GM12878 (cell line): ENCODE measurements at regions not wholly inside any gene's neighbourhood (a gene's known extent, or its start where the extent isn't known, plus 50 kb on each side); places are given as distances from the start of the nearest gene placed in this dataset.

Experiments used
- ATAC-seq: fragments of 200-7000 bp; cut with Tn5 transposase; 3 replicates; pipeline ENCODE4 v1.9.1; 2020; ENCODE audit warnings: mild to moderate bottlenecking, moderate library complexity
- BruUV-seq: library from RNA; stranded (reverse); fragments of 400-500 nt; replicated peaks from 2 replicates; lab custom pipeline; 2021; lab: Mats Ljungman, UMichigan
- CTCF ChIA-PET: fragments of 300-600 bp; sonication (Branson Sonifier 250); formaldehyde crosslinking; extraction: SDS; loops from one replicate; lab custom pipeline; 2021; ENCODE audit warnings: inconsistent platforms; lab: Yijun Ruan, JAX
- POLR2A ChIA-PET: fragments of 350-600 bp; formaldehyde crosslinking; extraction: SDS; loops from one replicate; lab custom pipeline; 2021; ENCODE audit warnings: inconsistent platforms; lab: Charles Lee
- RAD21 ChIA-PET: fragments of 300-600 bp; sonication (Branson Sonifier 250); formaldehyde crosslinking; loops from one replicate; lab custom pipeline; 2023; ENCODE audit warnings: antibody characterized with exemption; ENCODE audit not compliant: unreplicated experiment; lab: Charles Lee
- SMC1A ChIA-PET: fragments of 300-600 bp; sonication (Branson Sonifier 250); formaldehyde crosslinking; loops from one replicate; lab custom pipeline; 2023; ENCODE audit not compliant: unreplicated experiment, uncharacterized antibody; lab: Charles Lee
- DNase-seq: peaks from one replicate; pipeline ENCODE4 v3.0.0-alpha.2; 2011; ENCODE audit warnings: low read depth, low spot score
- FAIRE-seq: peaks from 3 replicates; lab custom pipeline; 2011; peaks lifted over from hg19 to GRCh38; lab: Jason Lieb, UNC
- H2AFZ ChIP-seq: 2 replicates; pipeline ENCODE4 v1.6.0; 2011; ENCODE audit warnings: low read depth, low read length, control low read depth; ENCODE audit not compliant: control insufficient read depth
- H3K27ac ChIP-seq: 2 replicates; pipeline ENCODE4 v1.5.1; 2011; ENCODE audit warnings: control low read depth; ENCODE audit not compliant: control insufficient read depth, insufficient read depth
- H3K27me3 ChIP-seq, 2 experiments: replicated peaks in 1 of 2; 2 replicates each; pipeline versions ENCODE4 v1.6.0 to v1.6.1; 2011; ENCODE audit warnings: low read length in 1 of 2; ENCODE audit not compliant: control insufficient read depth in 2 of 2, insufficient read depth in 2 of 2
- H3K36me3 ChIP-seq, 2 experiments: 2 replicates each; pipeline ENCODE4 v1.5.1; 2011; ENCODE audit warnings: low read length in 1 of 2; ENCODE audit not compliant: control insufficient read depth in 2 of 2, insufficient read depth in 2 of 2
- H3K4me1 ChIP-seq: 2 replicates; pipeline ENCODE4 v1.6.1; 2011; ENCODE audit warnings: mild to moderate bottlenecking, low read length, moderate library complexity, mixed read lengths; ENCODE audit not compliant: control insufficient read depth, insufficient read depth
- H3K4me2 ChIP-seq: 2 replicates; pipeline ENCODE4 v1.6.0; 2011; ENCODE audit warnings: control low read depth; ENCODE audit not compliant: control insufficient read depth, insufficient read depth
- H3K4me3 ChIP-seq: fragments of 200-600 bp; sonication (generic); 2 replicates; pipeline ENCODE4 v1.5.1; 2016
- H3K79me2 ChIP-seq: 2 replicates; pipeline ENCODE4 v1.6.0; 2011; ENCODE audit warnings: low read length; ENCODE audit not compliant: control insufficient read depth, insufficient read depth
- H3K9ac ChIP-seq: 2 replicates; pipeline ENCODE4 v1.8.0; 2011; ENCODE audit warnings: low read length, control low read depth, mixed read lengths; ENCODE audit not compliant: control insufficient read depth, insufficient read depth
- H3K9me3 ChIP-seq: replicated peaks from 3 replicates; pipeline ENCODE4 v1.5.1; 2011; ENCODE audit warnings: mild to moderate bottlenecking, low read length; ENCODE audit not compliant: control insufficient read depth, insufficient read depth
- H4K20me1 ChIP-seq: 2 replicates; pipeline ENCODE4 v1.6.0; 2011; ENCODE audit not compliant: control insufficient read depth, insufficient read depth
- CHD4 ChIP-seq: fragments of 200-600 bp; sonication (generic); IDR thresholded peaks from 2 replicates; pipeline ENCODE4 v1.6.1; 2016; ENCODE audit warnings: mild to moderate bottlenecking
- EP300 ChIP-seq, 2 experiments: fragments of 150-350 bp in 1 of 2; IDR thresholded peaks; 2 replicates each; pipeline ENCODE4 v1.6.1; 2011 to 2012; ENCODE audit warnings: low read depth in 2 of 2, low read length in 2 of 2, borderline replicate concordance in 1 of 2, improper control_type of control experiment in 1 of 2, inconsistent platforms in 1 of 2; ENCODE audit not compliant: control insufficient read depth in 1 of 2
- ETV6 ChIP-seq, 2 experiments: fragments of 450-650 bp in 1 of 2; IDR thresholded peaks in 1 of 2; conservative IDR thresholded peaks in 1 of 2; 2 replicates each; pipeline ENCODE4 v1.6.1; 2014; ENCODE audit warnings: antibody characterized with exemption in 1 of 2, borderline replicate concordance in 1 of 2, low read depth in 1 of 2, mild to moderate bottlenecking in 1 of 2, moderate library complexity in 1 of 2
- IKZF1 ChIP-seq: fragments of 450-650 bp; conservative IDR thresholded peaks from 2 replicates; pipeline ENCODE4 v1.6.1; 2017; ENCODE audit warnings: antibody characterized with exemption, mild to moderate bottlenecking
- MTA3 ChIP-seq: IDR thresholded peaks from 2 replicates; pipeline ENCODE4 v1.6.1; 2012; ENCODE audit warnings: low read length, inconsistent platforms, borderline replicate concordance
- MYB ChIP-seq: fragments of 150-350 bp; IDR thresholded peaks from 2 replicates; pipeline ENCODE4 v1.6.1; 2014; ENCODE audit warnings: mild to moderate bottlenecking, low read depth, low read length, borderline replicate concordance
- NFIC ChIP-seq: IDR thresholded peaks from 2 replicates; pipeline ENCODE4 v1.6.1; 2012; ENCODE audit warnings: low read depth, mild to moderate bottlenecking, inconsistent platforms, low read length, moderate library complexity
- NKRF ChIP-seq: fragments of 450-650 bp; conservative IDR thresholded peaks from 2 replicates; pipeline ENCODE4 v1.6.1; 2017; ENCODE audit warnings: mild to moderate bottlenecking, moderate library complexity
- PML ChIP-seq: IDR thresholded peaks from 2 replicates; pipeline ENCODE4 v1.6.1; 2012; ENCODE audit warnings: low read length, inconsistent platforms
- RUNX3 ChIP-seq: IDR thresholded peaks from 2 replicates; pipeline ENCODE4 v1.6.1; 2012; ENCODE audit warnings: low read length, inconsistent platforms
- SMC3 ChIP-seq: IDR thresholded peaks from 2 replicates; pipeline ENCODE4 v1.6.1; 2011; ENCODE audit warnings: low read length, improper control_type of control experiment, borderline replicate concordance
- STAT3 ChIP-seq: IDR thresholded peaks from 2 replicates; pipeline ENCODE4 v1.6.1; 2011; ENCODE audit warnings: low read depth, low read length, improper control_type of control experiment
- ZNF274 ChIP-seq: IDR thresholded peaks from one replicate; pipeline ENCODE4 v1.8.0; 2011; ENCODE audit not compliant: insufficient read length, insufficient read depth
- WGBS: methylation state at CpG from one replicate; pipeline ENCODE4 v1.1.6; 2016; ENCODE audit warnings: low lambda C conversion rate; ENCODE audit not compliant: insufficient replicate concordance, insufficient coverage; ENCODE audit errors: missing lambda C conversion rate; 5-methylcytosine and 5-hydroxymethylcytosine counted together
- in situ Hi-C: fragments of 300-500 bp; cut with MboI; formaldehyde crosslinking; loops from 9 replicates; pipeline ENCODE4 v1.14.3; 2018; ENCODE audit warnings: mixed read lengths
- intact Hi-C: fragments of 100-400 bp; cut with micrococcal nuclease; formaldehyde crosslinking; loops from one replicate; pipeline ENCODE4 v1.14.2; 2022; ENCODE audit not compliant: unreplicated experiment

GRCh38 chr20:47412083-47412482, 55.6 kb upstream of the ZMYND8 start:
- H3K27me3 ChIP-seq: no peaks in the 10 kb centered on the region
- 0% methylated on average over 4 of the region's 4 CpGs for WGBS
- intact Hi-C loops: loop anchor here (1.0 to 5.0 kb wide), 4 partner anchors 23 to 210 kb away; no protein-coding TSS in a partner anchor
- H3K4me3 ChIP-seq: peak overlapping the region; percentile 64
- TF ChIP-seq STAT3: no peak
- no peak; a peak in 1 of 4 replicates for TF ChIP-seq EP300 (IDR thresholded peaks at IDR 0.05; ENCODE audit: borderline replicate concordance in 1 of 2, control insufficient read depth in 1 of 2, low read depth in 2 of 2, low read length in 2 of 2)
- 0 out of 2 replicates have a peak, but pooled peaks have one; percentile 36 for TF ChIP-seq MTA3
- 0 out of 2 replicates have a peak, but pooled peaks have one; percentile 14 for TF ChIP-seq NFIC
- TF ChIP-seq ETV6 (conservative IDR thresholded peaks at IDR 0.05 in 1 of 2, IDR thresholded peaks at IDR 0.05 in 1 of 2; ENCODE audit: borderline replicate concordance in 1 of 2, low read depth in 1 of 2): no peak
- 0 out of 2 replicates have a peak, but pooled peaks have one; percentile 45 for TF ChIP-seq PML
- peak; percentile 5; the same call in 1 of the 2 replicates for TF ChIP-seq RUNX3
- no peak for TF ChIP-seq NKRF
- 0 out of 2 replicates have a peak, but pooled peaks have one; percentile 21 for TF ChIP-seq CHD4
- no peak for TF ChIP-seq SMC3
- TF ChIP-seq ZNF274: no peak
- TF ChIP-seq MYB: no peak
- 0 out of 2 replicates have a peak, but pooled peaks have one; percentile 24 for TF ChIP-seq IKZF1
- peaks cover 39% of the 10 kb centered on the region for H3K79me2 ChIP-seq
- TSS peak; percentile 86 for BruUV-seq
- FAIRE-seq (no peak), DNase-seq (peak; percentile 31), ATAC-seq (peak; percentile 1)
- H3K9me3 ChIP-seq: no peaks in the 10 kb centered on the region
- H3K9ac ChIP-seq: peak overlapping the region; percentile 84
- in situ Hi-C loops: no loop called here
- no peak overlapping the region for H2AFZ ChIP-seq
- no peaks in the 10 kb centered on the region for H4K20me1 ChIP-seq
- POLR2A ChIA-PET: interaction anchor here (0.8 to 11.1 kb wide), 17 partner anchors 20 to 96 kb away, joined by 3 to 123 read pairs (median 8); partner anchors contain the start of genes NCOA3 and ZMYND8
- SMC1A ChIA-PET: interaction anchor here (0.9 to 9.2 kb wide), 29 partner anchors 9 to 217 kb away, joined by 3 to 142 read pairs (median 6); partner anchors contain the start of genes NCOA3 and ZMYND8
- CTCF ChIA-PET: interaction anchor here (0.6 to 4.5 kb wide), 14 partner anchors 13 to 207 kb away, joined by 3 to 33 read pairs (median 4); partner anchors contain the start of gene NCOA3
- no peaks in the 10 kb centered on the region for H3K36me3 ChIP-seq
- H3K27ac ChIP-seq: peak overlapping the region; percentile 91
- RAD21 ChIA-PET: interaction anchor here (1.0 to 9.2 kb wide), 22 partner anchors 20 to 211 kb away, joined by 3 to 143 read pairs (median 14); partner anchors contain the start of genes NCOA3 and ZMYND8
- H3K4me2 ChIP-seq: peak overlapping the region; percentile 70
- peaks cover 64% of the 10 kb centered on the region for H3K4me1 ChIP-seq
